ENCODE measurements at regions not wholly inside any gene's neighbourhood (a gene's known extent, or its start where the extent isn't known, plus 50 kb on each side); places are given as distances from the start of the nearest gene placed in this dataset.

DNA sequence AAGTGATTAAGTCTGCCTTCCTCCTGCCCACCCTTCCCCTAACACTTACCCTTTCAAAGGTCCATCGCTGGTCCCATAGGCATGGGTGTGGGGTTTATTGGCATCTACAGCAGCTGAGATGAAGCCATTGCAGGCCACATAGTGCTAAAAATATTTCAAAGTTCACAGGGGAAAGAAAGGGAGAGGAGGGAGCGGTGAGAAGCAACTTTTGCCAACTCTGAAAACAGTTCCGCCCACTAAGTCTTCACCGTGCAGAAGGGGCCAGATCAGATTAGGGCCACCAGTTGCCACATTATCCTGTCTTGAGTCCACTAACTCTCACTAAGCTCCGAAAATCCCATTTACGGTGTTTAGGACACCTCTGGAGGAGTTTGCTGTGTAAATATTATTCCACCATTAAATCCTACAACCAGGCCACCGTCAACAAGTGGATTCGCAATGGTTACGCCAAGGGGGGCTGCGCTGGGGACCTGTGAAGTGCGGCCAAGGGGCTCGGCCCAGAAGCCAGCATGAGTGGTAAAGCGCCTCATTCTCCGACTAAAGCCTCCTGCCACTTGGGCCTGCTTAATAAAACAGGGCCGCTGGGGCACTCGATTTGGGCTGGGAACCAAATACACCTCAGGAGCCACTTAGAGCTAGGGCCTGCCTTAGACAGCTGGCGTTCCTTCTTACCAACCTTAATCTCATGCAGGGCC lies 534.9 kb downstream of the MIAT start:
- FAIRE-seq = no peak

DNA sequence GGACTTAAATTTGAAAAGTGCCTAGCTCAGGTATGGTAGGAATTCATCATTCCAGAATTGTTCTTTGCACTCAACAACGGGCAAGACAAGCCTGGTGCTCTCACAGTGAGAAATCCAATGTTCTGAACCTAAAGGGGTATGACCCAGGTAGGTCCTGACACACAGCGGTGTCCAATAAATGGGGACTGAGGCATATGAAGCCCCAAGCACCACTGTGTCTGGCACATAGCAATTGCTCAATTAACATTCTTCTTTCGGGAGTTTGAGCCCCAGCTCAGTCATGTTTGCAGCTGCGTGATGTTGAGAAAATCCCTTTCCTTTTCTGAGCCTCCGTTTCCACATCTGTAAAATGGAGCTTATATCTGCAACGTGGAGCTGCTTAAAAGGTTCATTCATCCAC lies 535.8 kb downstream of the MIAT start:
- FAIRE-seq = no peak

DNA sequence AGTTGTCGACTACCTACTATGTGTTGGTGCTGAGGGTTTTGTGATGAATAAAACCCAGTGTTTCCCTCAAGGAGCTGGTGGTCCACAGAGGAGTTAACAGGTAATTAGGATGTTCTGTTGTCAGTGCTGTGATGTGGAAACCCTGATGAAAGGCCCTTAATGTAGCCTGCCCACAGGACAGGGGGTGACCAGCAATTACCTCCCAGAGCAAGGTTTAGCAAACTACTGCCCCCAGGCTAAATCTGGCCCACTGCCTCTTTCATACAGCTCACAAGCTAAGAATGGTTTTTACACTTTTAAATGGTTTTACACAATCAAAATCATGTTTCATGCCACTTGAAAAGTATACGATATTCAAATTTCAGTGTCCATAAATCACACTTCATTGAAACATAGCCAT lies 536.2 kb downstream of the MIAT start:
- FAIRE-seq = no peak

DNA sequence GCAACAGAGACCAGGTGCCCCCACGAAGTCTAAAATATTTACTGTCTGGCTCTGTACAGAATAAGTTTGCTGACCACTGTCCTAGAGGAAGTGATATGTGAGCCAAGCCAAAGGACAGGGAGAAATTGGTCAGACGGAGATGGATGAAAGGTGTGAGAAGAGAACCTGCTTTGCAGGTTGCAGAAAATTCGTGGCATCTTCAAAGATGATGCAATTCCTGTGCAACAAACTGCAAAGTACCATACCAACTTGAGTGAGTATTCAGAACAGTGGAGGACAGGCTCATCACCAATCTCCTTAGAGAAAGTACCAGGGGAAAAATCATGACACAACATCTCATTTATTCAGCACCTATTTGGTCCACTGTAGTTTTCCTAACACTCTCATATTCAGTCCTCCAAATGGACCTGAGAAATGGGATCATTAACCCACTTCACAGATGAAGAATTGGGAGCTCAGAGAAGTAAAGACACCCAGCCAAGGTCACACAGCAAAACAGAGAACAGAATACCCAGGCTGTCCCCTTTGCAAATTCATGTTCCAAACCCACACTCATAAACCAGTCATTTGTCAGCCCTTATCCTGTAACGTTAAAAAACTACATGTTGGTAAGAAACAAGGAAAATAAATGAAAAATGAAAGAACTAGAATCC lies 536.8 kb downstream of the MIAT start:
- no peak for FAIRE-seq

DNA sequence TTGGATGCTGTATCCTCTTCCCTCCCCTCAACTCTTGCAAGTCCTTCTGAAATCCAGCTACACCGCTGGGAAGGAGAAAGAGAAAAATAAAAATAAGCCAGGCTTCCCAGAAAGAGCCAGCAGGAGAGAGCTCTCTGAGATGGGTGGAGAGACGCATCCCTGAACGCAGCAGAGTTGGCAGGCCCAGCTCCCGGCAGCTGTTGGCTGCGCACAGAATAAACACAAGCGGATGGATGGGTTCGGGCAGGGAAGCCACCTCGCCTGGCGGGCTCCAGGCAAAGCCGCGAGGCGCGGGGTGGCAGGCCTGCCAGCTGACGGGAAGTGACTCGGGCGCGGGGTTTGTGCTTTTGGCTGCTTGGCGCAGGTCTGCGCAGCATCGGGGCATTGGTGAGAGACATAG lies 537.7 kb downstream of the MIAT start:
- no peak for FAIRE-seq

DNA sequence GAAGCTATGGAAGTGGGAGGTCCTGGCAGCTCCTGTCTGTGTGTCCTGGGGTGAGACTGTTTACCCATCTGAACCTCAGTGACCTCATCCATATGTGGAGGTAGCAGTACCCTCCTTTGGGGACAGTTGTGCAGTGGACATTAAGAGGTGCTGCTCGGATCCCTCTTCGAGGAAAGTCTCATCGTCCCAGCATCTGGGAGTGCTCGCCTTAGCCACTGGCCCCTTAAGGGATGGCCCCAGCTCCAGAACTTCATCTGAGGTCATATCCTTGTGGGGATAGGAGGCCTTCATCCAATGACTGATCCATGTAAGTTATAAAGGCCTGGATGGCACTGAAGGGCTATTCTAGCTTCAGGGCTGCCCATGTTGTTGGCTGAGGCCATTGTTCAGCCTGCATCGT lies 538.1 kb downstream of the MIAT start:
- FAIRE-seq = no peak

DNA sequence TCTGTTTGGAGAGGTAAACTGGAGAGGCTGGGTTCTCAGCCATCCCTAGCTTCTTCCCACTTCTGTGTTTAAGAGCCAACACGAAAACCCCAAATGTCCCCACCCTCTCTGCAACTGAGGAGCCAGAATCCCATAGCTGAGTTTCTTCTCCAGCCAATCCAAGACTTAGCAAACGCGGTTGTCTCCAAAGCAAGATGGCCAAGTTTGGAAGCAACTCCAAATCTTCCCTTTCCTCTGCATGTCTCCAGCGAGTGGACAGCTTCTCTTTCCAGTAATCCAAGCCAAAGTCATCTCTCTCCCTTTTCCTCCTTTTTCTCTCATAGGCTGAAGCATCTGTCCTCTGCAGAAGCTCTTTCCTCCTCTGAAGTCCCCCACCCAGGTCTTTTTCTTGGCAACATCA lies 539.2 kb downstream of the MIAT start:
- FAIRE-seq = no peak

DNA sequence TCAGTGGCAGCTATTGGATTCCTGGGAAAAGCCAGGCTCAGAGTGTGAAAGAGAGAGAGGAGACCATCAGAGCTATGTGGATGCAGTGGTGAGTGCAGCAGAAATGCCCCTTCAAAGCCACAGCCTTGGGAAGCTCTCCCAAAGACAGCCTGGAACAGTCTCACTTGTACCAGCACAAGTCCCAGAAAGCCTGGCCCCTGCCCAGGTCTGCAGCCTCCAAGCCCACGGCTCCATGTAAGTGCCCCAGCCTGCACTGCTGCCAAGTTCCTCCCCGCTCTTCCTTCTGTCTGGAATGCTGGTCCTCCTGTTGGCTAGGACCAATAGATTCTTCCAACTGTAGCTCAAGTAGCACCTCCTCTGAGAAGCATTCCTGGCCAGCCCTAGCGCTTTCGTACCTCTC lies 539.7 kb downstream of the MIAT start:
- no peak for FAIRE-seq

DNA sequence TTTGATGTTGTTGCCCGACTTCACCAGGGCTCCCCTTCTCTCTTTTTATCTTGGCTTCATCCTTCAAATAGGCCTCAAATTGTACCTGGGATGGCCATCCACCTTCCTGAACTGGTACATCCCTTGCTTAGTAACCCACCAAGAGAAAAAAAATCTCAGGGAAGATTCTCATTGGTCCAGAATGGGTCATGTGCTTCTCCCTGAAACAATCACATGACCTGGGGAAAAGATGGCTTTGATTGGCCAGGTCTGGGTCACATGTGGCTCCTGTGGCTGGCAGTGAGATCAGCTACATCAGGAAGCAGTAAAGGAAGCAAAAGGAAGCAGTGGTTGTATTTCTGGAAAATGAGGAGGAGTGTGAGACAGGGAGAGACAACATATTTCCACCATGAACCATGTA lies 540.2 kb downstream of the MIAT start:
- no peak for FAIRE-seq

DNA sequence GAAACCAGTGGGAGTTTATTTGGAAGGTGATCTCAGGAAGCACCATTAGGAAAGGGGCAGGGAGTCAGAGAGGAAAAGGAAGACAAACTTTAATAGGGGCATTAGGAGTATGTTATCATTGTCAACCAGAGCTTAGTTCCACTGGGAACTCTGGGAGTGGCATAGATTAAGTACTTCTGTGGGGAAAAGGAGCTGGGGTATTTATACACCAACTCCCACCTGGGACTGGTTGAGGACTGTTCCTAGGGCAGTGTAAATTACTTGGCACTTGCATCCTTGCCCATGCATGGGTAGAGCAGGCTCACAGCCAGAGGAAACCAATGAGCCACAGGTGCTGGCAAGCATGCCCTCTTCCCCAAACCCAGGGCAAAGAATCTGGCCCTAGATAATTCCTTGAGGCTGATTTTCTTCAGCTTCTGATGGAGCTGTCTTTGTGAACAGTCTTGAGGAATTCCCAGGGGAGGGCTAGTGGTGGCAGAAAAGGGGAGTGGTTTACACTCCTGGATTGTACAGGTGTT lies 541.2 kb downstream of the MIAT start:
- FAIRE-seq = no peak

DNA sequence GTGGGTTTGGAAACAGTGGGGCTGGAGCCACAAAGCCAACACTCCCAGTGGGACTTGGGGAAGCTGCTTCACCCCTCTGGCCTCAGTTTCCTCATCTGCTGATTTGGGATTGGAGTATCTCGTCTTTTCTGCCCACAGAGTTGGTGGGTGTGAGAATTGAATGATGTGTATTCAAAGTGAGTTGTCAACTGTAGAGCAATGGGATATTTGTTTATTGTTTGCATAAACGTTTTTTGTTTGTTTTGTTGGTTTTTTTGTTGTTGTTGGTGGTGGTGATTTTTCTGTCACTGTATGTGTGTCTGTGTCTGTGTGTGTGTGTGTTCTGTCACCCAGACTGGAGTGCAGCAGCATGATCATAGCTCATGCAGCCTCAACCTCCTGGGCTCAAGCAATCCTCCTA lies 542.0 kb downstream of the MIAT start:
- no peak for FAIRE-seq

DNA sequence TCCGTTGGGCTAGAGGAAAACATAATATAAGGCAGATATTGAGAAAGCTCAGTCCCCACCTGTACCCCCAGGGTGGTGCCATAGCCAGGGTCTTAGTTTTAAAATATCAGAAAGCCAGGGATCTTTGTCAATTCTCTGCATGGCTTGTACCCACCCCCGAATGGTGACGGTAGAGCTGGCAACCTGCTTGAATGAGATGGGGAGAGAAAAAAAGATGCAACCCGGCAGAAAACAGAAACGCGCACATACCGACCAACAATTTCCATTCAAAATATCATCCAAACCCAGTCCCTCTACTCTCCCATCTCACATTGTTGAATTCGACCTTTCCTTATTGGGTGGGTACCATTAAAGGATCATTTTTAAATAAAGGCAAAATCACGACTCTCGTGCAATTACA lies 543.9 kb downstream of the MIAT start:
- FAIRE-seq = no peak

DNA sequence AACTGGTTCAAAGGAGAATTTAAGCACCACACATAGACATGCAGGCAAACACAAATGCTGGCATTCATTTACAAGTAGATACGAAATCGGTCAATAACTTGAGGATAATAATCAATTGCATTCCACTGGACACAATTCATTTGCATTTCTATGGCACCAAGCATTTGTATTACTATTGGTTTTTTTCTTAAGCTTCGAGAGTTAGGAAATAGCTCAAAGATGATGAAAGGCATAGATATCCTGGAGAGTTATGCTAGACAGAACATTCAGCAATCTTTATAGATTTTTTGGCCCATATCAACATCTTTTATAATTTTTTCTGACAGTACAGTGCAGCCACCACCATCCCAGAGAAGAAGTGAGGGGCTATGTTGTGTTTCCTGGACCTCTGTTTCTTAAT lies 544.4 kb downstream of the MIAT start:
- FAIRE-seq = no peak

DNA sequence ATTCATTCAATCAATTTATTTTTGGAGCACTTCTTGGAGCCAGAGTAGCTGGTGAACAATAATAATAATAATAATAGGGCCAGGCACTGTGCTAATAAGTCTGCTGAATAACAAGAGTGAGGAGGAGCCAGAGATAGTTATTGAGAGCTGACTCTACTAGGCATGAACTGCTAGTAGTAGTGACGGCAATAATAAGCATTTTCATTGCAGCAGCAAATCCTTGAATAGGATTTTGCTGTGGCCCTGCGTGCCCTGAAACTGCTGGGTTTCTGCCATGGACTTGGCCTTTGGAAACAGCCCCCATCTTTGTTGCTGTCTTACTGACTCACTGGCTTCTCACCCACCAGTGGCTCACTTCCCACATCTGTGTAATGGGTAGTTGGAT lies 545.9 kb downstream of the MIAT start:
- FAIRE-seq = no peak

DNA sequence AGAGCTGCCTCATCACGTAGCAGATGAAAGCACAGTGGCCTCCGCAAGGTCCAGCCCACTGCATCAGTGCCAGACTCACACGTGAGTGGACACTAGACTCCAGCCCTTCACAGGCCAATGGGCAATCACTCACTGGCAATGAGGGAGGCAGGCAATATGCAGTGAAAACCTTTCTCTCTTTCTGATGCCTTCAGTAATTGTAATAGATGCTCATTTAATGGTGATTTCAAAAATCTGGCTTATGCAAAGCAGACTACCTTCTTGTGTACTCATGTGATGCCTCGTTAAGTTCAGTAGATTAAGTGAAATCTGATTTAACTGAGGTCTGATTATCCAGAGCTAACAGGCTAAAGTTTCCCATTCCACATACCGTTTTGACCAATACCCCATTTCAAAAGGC lies 546.9 kb downstream of the MIAT start:
- no peak for FAIRE-seq

DNA sequence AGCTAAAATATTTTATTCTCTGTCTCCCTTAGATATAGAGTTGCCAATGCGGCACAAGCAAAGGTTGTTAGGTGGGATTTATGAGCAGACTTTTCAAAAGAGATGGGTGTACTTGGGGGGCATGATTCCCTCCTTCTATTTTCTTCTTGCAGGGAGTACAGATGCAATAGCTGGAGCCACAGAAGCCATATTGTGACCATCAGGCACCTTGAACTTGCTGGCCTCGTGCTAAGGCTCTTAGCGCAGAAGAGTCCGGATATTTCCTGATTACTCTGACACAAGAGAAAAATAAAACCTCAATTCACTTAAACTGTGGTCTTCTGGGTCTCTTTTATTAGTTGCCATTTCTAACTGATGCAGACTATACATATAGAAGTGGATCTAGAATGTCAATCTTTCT lies 547.4 kb downstream of the MIAT start:
- no peak for FAIRE-seq

DNA sequence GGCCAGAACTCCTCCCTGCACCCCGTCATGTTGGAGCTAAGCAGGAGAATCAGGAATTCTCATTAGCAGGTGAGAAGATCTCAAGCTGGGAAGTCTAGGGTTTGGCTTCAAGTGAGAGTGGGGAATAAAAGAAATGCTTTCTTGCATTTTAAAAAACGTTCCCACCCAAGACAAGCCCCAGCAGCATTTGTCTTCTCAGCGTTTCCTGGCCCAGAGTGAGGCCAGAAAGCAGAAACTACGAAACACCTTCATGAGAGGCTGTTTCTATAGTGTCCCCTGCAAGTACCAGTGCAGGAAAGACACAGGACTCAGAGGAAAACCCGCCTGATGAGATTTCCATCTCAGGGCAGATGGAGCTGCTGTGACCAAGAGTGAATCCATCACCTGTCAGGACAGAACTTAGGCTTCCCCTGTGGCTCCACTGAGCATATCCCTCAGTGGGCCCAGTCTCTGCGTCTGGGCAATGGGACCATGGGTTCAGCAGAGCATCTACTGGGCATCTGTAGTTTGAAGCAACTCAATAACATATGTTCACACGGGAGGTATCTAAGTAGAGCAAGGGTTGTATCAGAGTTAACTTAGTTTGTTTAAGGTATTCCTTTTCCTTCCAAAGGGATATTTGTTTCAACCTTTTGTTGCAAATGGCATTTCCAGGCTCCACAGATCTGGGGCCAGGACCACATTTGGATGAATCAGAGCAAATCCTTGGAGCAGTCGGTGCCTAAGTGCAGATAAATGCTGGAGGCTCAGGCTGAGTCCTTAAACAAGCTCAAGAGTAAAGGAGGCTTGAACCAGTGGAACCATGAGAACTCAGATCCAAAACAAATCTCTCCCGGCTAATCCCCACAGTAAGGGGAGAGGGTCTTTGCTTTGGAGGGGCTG lies 548.3 kb downstream of the MIAT start:
- no peak for FAIRE-seq

DNA sequence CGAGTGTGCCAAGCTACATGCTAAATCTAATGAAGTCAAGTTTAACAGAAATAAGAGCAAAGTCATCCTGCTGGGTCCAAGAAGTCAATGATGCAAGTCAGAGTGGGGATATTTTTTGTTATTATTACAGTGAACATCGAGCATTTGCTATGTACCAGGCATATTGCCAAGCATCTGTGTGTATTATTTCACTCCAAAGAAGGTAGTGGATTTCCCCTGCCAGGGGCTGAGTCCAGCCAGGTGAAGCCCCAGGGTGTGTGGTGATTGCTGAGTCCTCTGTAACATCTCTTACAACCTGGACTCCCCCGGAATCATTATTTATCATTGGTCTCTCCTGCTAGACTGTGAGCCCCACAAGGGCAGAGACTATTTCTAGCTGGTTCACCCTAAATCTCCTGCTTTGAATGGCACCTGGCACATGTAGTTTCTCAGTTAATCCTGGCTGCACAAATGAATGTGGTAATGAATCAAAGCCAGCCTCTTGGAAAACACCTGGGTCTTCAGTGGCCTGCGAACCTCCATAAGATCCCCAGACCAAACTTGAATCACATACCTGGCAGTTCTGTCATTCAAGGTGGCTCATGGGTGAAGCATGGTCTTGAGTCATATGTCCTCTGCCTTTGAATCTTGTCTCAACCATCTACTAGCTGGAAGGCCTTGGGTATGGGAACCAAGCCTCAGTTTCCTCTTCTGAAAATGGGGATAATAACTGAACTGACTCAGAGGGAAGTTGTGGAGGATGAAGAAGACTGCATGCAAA lies 549.2 kb downstream of the MIAT start:
- FAIRE-seq = no peak

DNA sequence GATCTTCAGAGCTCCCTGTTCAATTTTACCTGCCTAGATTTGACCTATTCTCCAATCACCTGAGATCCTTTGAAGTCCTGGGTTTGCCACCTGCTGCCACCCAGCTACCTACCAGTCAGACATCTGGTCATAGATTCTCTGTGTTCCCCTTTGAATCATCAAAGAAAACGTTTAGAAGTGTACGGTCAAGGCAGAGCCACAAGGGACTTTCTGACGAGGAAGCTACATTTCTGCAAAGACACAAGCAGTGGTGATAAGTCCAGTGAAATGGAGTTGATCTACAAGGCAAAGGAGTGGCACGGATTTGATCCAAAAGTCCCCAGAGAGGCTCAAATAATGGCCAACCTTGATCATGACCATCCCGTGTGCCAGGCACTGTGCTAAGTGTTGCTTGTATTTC lies 549.9 kb downstream of the MIAT start:
- no peak for FAIRE-seq

DNA sequence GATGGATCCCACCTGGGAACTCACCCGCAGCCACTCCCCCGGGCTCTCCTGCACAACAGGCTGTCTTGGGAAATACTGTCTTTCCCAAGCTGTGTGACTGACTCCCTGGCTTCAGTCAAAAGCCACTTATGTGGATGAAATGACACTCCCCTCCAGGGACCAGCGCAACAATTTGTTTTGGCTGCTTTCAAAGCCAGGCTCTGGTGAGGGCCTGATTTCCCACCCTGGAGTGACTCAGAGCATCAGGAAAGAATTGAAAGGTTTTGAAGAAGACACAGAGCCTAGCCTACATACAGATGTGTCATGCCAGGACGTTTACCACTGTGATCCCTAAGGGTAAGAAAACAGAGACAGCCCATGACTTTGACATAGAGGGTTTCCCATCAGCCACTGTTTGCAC lies 550.5 kb downstream of the MIAT start:
- no peak for FAIRE-seq

DNA sequence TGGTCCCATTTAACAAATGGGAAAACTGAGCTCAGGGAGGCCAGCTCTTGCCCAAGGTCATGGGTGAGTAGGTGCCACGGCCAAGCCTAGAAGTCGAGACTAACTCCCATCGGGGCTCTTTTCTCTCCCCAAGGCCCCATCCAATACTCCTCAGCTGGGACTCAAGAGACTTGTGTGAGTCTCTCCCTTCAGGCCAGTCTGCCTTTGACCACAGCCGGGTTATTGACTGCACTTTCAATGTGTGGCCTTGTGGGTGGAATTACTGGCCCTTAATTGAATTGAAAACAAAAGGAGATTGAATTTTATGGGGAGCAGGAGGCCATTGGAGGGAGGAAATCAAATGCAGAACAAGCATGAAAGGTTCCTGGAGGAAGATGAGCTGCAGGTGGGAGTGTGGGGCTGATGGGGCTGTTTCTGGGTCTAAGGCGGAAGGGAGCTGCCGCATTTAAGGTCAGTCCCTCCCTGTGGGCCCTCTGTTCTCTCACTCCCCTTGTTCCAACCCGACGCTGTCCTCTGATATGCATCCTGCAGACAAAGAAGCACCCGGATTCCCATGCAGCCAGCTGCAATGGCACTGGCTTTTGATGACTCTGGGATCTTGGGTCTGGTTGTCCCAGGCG lies 552.8 kb downstream of the MIAT start:
- no peak for FAIRE-seq

DNA sequence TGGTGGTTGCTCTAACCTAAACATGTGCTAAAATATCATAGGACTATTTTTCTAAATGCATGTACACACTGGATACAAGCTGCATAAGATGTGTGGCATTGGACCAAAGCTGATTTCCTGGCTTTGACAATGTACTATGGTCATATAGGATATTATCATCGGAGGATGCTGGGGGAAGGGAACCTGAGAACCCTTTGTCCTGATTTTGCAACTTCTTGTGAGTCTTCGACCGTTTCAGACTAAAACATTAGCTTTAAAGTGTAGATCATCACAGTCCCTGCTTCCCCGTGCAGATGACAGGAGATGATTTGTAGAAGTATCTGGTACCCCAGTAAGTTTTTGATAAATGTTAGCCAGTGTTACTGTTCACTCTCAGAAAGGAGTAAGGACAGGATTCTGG lies 554.7 kb downstream of the MIAT start:
- FAIRE-seq = no peak
